OCI-LY1 (cell line): ENCODE measurements at regions not wholly inside any gene's neighbourhood (a gene's known extent, or its start where the extent isn't known, plus 50 kb on each side); places are given as distances from the start of the nearest gene placed in this dataset.

Experiments
- CTCF ChIP-seq: fragments of 200-600 bp; sonication (generic), shearing (Covaris generic); IDR thresholded peaks from 2 replicates; pipeline ENCODE4 v1.5.1; 2017; ENCODE audit warnings: mild to moderate bottlenecking, antibody characterized with exemption, low read length, moderate library complexity, mixed read lengths
- EZH2 ChIP-seq: fragments of 200-600 bp; sonication (generic), shearing (Covaris generic); IDR thresholded peaks from 2 replicates; pipeline ENCODE4 v1.8.0; 2017; ENCODE audit warnings: borderline replicate concordance, mixed run types, mild to moderate bottlenecking, antibody characterized with exemption, low read length, moderate library complexity, mixed read lengths

GRCh38 chr1:208601561-208601960 is 357.4 kb upstream of the PLXNA2 start:
- TF ChIP-seq CTCF (no peak), EZH2 (no peak)
